ENCODE measurements at regions not wholly inside any gene's neighbourhood (a gene's known extent, or its start where the extent isn't known, plus 50 kb on each side); places are given as distances from the start of the nearest gene placed in this dataset.

GRCh38 chr10:47241946-47242867 is 57.8 kb upstream of the GDF10 start:
- TF ChIP-seq POLR2AphosphoS5 (IDR thresholded peaks at IDR 0.05) = no peak
- no peak for TF ChIP-seq POLR2A (IDR thresholded peaks at IDR 0.05)
